HG03196 (cell line): ENCODE measurements at regions not wholly inside any gene's neighbourhood (a gene's known extent, or its start where the extent isn't known, plus 50 kb on each side); places are given as distances from the start of the nearest gene placed in this dataset.
A peak's percentile ranks its signal among the peaks of the same experiment; 100 is the strongest.

Source experiments
- ATAC-seq: cut with Tn5 transposase; IDR thresholded peaks from one replicate; pipeline ENCODE4 v1.9.1; 2021; ENCODE audit not compliant: unreplicated experiment

GRCh38 chrX:7286168-7286837 is 138.3 kb upstream of the PUDP start:
- no peak for ATAC-seq

- no peak for ATAC-seq
Measured at GRCh38 chrX:7285765-7286164, 137.8 kb upstream of the PUDP start.

GRCh38 chrX:7283741-7284140 is 135.8 kb upstream of the PUDP start:
- no peak for ATAC-seq

GRCh38 chrX:7280520-7280919 is 132.6 kb upstream of the PUDP start:
- no peak for ATAC-seq

- ATAC-seq = no peak
Measured at GRCh38 chrX:7272346-7272745, 124.4 kb upstream of the PUDP start.

- no peak for ATAC-seq
Measured at GRCh38 chrX:7270933-7271332, 123.0 kb upstream of the PUDP start.

GRCh38 chrX:7269991-7270390 is 122.0 kb upstream of the PUDP start:
- no peak for ATAC-seq

- no peak for ATAC-seq
Measured at GRCh38 chrX:7269589-7269988, 121.6 kb upstream of the PUDP start.

GRCh38 chrX:7266288-7266687 is 118.3 kb upstream of the PUDP start:
- no peak for ATAC-seq

- peak; percentile 46 for ATAC-seq
Measured at GRCh38 chrX:7264399-7264798, 116.4 kb upstream of the PUDP start.

GRCh38 chrX:7263961-7264360 is 116.0 kb upstream of the PUDP start:
- no peak for ATAC-seq

GRCh38 chrX:7263330-7263729 is 115.4 kb upstream of the PUDP start:
- ATAC-seq = no peak

- no peak for ATAC-seq
Measured at GRCh38 chrX:7262551-7262950, 114.6 kb upstream of the PUDP start.

GRCh38 chrX:7261672-7262332 is 113.8 kb upstream of the PUDP start:
- ATAC-seq = peak; percentile 91

GRCh38 chrX:7254144-7254543 is 106.2 kb upstream of the PUDP start:
- no peak for ATAC-seq

- ATAC-seq = no peak
Measured at GRCh38 chrX:7253565-7253964, 105.6 kb upstream of the PUDP start.

GRCh38 chrX:7252013-7252610 is 104.2 kb upstream of the PUDP start:
- ATAC-seq = no peak

GRCh38 chrX:7247346-7247745 is 99.4 kb upstream of the PUDP start:
- no peak for ATAC-seq

GRCh38 chrX:7244405-7244804 is 96.5 kb upstream of the PUDP start:
- no peak for ATAC-seq

GRCh38 chrX:7242613-7243012 is 94.7 kb upstream of the PUDP start:
- ATAC-seq = peak; percentile 78

- no peak for ATAC-seq
Measured at GRCh38 chrX:7240929-7241328, 93.0 kb upstream of the PUDP start.

- ATAC-seq = no peak
Measured at GRCh38 chrX:7235071-7235470, 87.1 kb upstream of the PUDP start.
